KMS-11 (cell line): ENCODE measurements at regions not wholly inside any gene's neighbourhood (a gene's known extent, or its start where the extent isn't known, plus 50 kb on each side); places are given as distances from the start of the nearest gene placed in this dataset.

Source experiments
- H2AFZ ChIP-seq: fragments of 200-600 bp; sonication (generic); 2 replicates; pipeline ENCODE4 v1.6.1; 2016; ENCODE audit warnings: antibody characterized with exemption, mixed run types, low read depth
- H3K27ac ChIP-seq: fragments of 200-600 bp; sonication (generic); 2 replicates; pipeline ENCODE4 v1.6.1; 2016; ENCODE audit warnings: mild to moderate bottlenecking, mixed run types
- H3K27me3 ChIP-seq: fragments of 200-600 bp; sonication (generic); 2 replicates; pipeline ENCODE4 v1.6.1; 2017; ENCODE audit warnings: mild to moderate bottlenecking, low read depth, mixed run types, moderate library complexity; ENCODE audit not compliant: insufficient read depth
- H3K36me3 ChIP-seq: fragments of 200-600 bp; sonication (generic); 2 replicates; pipeline ENCODE4 v1.6.1; 2017; ENCODE audit warnings: mild to moderate bottlenecking, mixed run types; ENCODE audit not compliant: insufficient read depth
- H3K4me1 ChIP-seq: fragments of 200-600 bp; sonication (generic); 2 replicates; pipeline ENCODE4 v1.6.1; 2016; ENCODE audit warnings: mild to moderate bottlenecking, low read depth, mixed run types; ENCODE audit not compliant: poor library complexity, severe bottlenecking
- H3K4me2 ChIP-seq: fragments of 200-600 bp; sonication (generic); 2 replicates; pipeline ENCODE4 v1.7.0; 2016; ENCODE audit warnings: mild to moderate bottlenecking, mixed run types
- H3K4me3 ChIP-seq: fragments of 200-600 bp; sonication (generic); IDR thresholded peaks from 2 replicates; pipeline ENCODE4 v1.6.1; 2017; ENCODE audit warnings: low read depth, low read length, mixed read lengths; ENCODE audit not compliant: insufficient read depth
- H3K79me2 ChIP-seq: fragments of 200-600 bp; sonication (generic); 2 replicates; pipeline ENCODE4 v1.6.1; 2016; ENCODE audit warnings: low read depth, mixed run types; ENCODE audit not compliant: insufficient read depth
- H3K9ac ChIP-seq: fragments of 200-600 bp; sonication (generic); 2 replicates; pipeline ENCODE4 v1.6.1; 2016; ENCODE audit warnings: mild to moderate bottlenecking, mixed run types
- H4K20me1 ChIP-seq: fragments of 200-600 bp; sonication (generic); 2 replicates; pipeline ENCODE4 v1.6.1; 2016; ENCODE audit warnings: mild to moderate bottlenecking, mixed run types; ENCODE audit not compliant: insufficient read depth
- TF ChIP-seq, protein P1 (sequence below): fragments of 200-600 bp; sonication (generic); conservative IDR thresholded peaks from 2 replicates; pipeline ENCODE4 v1.6.1; 2017; ENCODE audit warnings: low read depth, mild to moderate bottlenecking, antibody characterized with exemption, low read length, moderate library complexity, mixed read lengths

DNA sequence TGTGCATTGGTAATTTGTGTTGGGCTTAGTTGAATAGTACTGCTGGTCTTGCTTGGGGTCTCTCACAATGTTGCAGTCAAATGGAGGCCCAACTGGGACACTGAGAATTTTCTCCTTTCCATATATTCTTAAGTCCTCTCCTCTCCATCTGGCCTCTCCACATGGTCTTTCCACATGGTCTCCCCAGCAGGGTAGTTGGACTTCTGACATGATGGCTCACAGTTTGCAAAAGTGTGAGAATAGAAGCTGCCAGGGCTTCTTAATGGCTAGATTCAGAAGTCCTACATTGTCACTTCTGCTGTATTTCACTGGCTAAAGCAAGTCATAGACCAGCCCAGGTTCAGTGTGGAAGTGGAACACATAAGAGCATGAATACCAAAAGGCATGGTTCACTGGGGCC, 318.5 kb upstream of the TNP1 start:
- H3K4me2 ChIP-seq: no peak overlapping the region
- no peaks in the 10 kb centered on the region for H3K4me1 ChIP-seq
- H2AFZ ChIP-seq: no peak overlapping the region
- no peak overlapping the region for H3K9ac ChIP-seq
- no peak overlapping the region for H3K27ac ChIP-seq
- H3K79me2 ChIP-seq: no peaks in the 10 kb centered on the region
- TF ChIP-seq, protein P1, sequence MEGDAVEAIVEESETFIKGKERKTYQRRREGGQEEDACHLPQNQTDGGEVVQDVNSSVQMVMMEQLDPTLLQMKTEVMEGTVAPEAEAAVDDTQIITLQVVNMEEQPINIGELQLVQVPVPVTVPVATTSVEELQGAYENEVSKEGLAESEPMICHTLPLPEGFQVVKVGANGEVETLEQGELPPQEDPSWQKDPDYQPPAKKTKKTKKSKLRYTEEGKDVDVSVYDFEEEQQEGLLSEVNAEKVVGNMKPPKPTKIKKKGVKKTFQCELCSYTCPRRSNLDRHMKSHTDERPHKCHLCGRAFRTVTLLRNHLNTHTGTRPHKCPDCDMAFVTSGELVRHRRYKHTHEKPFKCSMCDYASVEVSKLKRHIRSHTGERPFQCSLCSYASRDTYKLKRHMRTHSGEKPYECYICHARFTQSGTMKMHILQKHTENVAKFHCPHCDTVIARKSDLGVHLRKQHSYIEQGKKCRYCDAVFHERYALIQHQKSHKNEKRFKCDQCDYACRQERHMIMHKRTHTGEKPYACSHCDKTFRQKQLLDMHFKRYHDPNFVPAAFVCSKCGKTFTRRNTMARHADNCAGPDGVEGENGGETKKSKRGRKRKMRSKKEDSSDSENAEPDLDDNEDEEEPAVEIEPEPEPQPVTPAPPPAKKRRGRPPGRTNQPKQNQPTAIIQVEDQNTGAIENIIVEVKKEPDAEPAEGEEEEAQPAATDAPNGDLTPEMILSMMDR: no peak
- no peak overlapping the region for H3K4me3 ChIP-seq
- H3K27me3 ChIP-seq: no peaks in the 10 kb centered on the region
- no peaks in the 10 kb centered on the region for H3K36me3 ChIP-seq
- H4K20me1 ChIP-seq: no peaks in the 10 kb centered on the region

DNA sequence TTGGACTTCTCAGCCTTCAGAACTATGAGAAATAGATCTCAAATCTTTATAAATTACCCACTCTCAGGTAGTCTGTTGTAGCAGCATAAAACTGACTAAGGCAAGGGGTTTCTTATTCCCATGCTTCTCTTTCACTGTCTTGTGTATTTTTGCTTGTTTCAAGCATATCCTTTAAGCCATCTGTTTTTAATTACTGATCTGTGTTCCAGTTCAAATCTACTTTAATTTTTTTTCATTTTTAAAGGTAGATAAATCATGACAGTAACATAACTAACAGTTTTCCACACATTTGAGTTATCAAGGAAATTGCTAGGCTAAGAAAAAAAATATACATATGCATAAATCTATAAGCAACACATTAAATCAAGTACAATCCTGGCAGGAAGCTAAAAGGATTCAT, 317.9 kb upstream of the TNP1 start:
- no peaks in the 10 kb centered on the region for H3K4me1 ChIP-seq
- H2AFZ ChIP-seq: no peak overlapping the region
- no peak overlapping the region for H3K27ac ChIP-seq
- no peak overlapping the region for H3K9ac ChIP-seq
- H3K79me2 ChIP-seq: no peaks in the 10 kb centered on the region
- H3K4me2 ChIP-seq: no peak overlapping the region
- no peak overlapping the region for H3K4me3 ChIP-seq
- no peaks in the 10 kb centered on the region for H3K36me3 ChIP-seq
- H4K20me1 ChIP-seq: no peaks in the 10 kb centered on the region
- H3K27me3 ChIP-seq: no peaks in the 10 kb centered on the region
- TF ChIP-seq, protein P1: no peak

DNA sequence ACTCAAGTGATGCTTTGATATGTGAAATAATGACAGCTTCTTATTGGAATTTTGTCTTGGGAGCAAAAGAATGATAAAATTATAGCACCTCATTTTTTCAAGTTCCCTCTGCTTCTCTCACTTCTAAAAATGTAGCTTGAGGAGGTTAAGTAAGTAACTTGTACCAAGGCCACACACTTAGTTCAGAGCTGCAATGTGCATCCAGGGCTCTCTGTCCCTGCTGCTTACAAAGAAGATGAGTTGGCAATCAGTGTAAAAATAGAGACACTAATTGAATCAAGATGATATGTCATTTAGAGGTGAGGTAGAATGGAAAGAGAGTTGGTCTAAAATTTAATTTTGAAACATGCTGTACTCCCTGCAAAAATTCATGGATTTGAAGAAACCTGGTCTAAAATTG, 312.0 kb upstream of the TNP1 start:
- TF ChIP-seq, protein P1: no peak
- Histone ChIP-seq H3K27ac (no peak overlapping the region), H4K20me1 (no peaks in the 10 kb centered on the region), H3K4me1 (no peaks in the 10 kb centered on the region), H3K36me3 (no peaks in the 10 kb centered on the region), H3K27me3 (no peaks in the 10 kb centered on the region), H2AFZ (no peak overlapping the region), H3K79me2 (no peaks in the 10 kb centered on the region), H3K9ac (no peak overlapping the region), H3K4me2 (no peak overlapping the region), H3K4me3 (no peak overlapping the region)

DNA sequence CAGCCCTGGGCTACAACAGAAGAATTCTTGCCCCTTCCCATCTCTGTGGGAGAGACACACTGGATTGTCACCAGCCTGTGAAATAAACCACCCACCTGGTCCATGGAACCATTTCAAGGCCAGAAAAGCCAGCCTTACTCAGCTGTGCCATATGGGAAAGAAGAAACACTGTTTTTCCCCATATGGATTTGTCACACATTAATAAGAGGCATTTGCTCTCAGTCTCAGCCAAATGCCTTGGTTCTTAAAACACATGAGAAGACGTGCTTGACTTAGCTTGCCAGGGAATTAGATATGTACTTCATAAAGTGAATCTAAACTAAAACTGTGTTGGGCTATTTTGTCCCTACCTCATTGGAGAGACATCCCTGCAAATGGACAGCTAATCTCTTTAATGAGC, 308.6 kb upstream of the TNP1 start:
- Histone ChIP-seq H3K79me2 (no peaks in the 10 kb centered on the region), H3K4me3 (no peak overlapping the region), H2AFZ (no peak overlapping the region), H3K4me2 (no peak overlapping the region), H3K9ac (no peak overlapping the region), H3K4me1 (no peaks in the 10 kb centered on the region), H3K27ac (no peak overlapping the region), H4K20me1 (no peaks in the 10 kb centered on the region), H3K36me3 (no peaks in the 10 kb centered on the region), H3K27me3 (no peaks in the 10 kb centered on the region)
- TF ChIP-seq, protein P1: no peak

DNA sequence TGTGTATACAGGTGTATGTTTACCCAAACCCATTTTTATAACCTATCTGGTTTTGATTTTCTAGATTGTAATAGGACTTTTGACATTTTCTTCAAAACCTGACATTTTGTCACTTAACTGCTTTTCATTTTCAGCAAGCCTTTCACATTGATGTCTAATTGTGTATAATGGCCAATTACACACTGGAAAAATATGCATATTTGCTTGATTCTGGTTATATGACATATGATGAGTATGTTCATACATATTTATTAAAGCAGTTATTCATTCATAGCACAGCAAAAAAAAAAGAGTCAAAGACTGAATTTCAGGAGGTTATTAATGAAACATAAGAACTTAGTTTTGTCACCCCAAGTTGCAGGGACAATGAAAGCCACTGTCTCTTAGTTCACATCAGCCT, 307.7 kb upstream of the TNP1 start:
- TF ChIP-seq, protein P1: no peak
- H3K9ac ChIP-seq: no peak overlapping the region
- H2AFZ ChIP-seq: no peak overlapping the region
- no peaks in the 10 kb centered on the region for H3K27me3 ChIP-seq
- no peak overlapping the region for H3K4me3 ChIP-seq
- no peaks in the 10 kb centered on the region for H4K20me1 ChIP-seq
- H3K79me2 ChIP-seq: no peaks in the 10 kb centered on the region
- H3K4me2 ChIP-seq: no peak overlapping the region
- H3K4me1 ChIP-seq: no peaks in the 10 kb centered on the region
- H3K27ac ChIP-seq: no peak overlapping the region
- H3K36me3 ChIP-seq: no peaks in the 10 kb centered on the region
